GM23338 (cell line): ENCODE measurements at regions not wholly inside any gene's neighbourhood (a gene's known extent, or its start where the extent isn't known, plus 50 kb on each side); places are given as distances from the start of the nearest gene placed in this dataset.

Experiments used
- ATAC-seq: fragments of 200-7000 bp; cut with Tn5 transposase; 3 replicates; pipeline ENCODE4 v1.9.1; 2020
- DNase-seq: peaks from one replicate; pipeline ENCODE4 v3.0.0-alpha.2; 2015; ENCODE audit warnings: low spot score
- H2AFZ ChIP-seq: fragments of 200-600 bp; sonication (generic); 2 replicates; pipeline ENCODE4 v1.8.0; 2016; ENCODE audit warnings: antibody characterized with exemption, mild to moderate bottlenecking, moderate library complexity
- H3F3A ChIP-seq: fragments of 200-600 bp; sonication (generic); replicated peaks from 2 replicates; pipeline ENCODE4 v1.8.0; 2017; ENCODE audit warnings: antibody characterized with exemption, mixed run types, low read depth
- H3K27ac ChIP-seq: fragments of 200-600 bp; sonication (generic); 2 replicates; pipeline ENCODE4 v1.6.1; 2016; ENCODE audit warnings: low read depth
- H3K27me3 ChIP-seq: fragments of 200-600 bp; sonication (generic); 2 replicates; pipeline ENCODE4 v1.8.0; 2016; ENCODE audit warnings: mild to moderate bottlenecking, mixed run types, moderate library complexity; ENCODE audit not compliant: insufficient read depth
- H3K36me3 ChIP-seq: fragments of 200-600 bp; sonication (generic); 2 replicates; pipeline ENCODE4 v1.8.0; 2016; ENCODE audit warnings: mild to moderate bottlenecking; ENCODE audit not compliant: insufficient read depth
- H3K4me1 ChIP-seq: fragments of 200-600 bp; sonication (generic); 2 replicates; pipeline ENCODE4 v1.8.0; 2016; ENCODE audit warnings: mild to moderate bottlenecking, moderate library complexity; ENCODE audit not compliant: insufficient read depth
- H3K4me2 ChIP-seq: fragments of 200-600 bp; sonication (generic); 2 replicates; pipeline ENCODE4 v1.7.1; 2017; ENCODE audit warnings: mixed run types
- H3K4me3 ChIP-seq: fragments of 200-600 bp; sonication (generic); 2 replicates; pipeline ENCODE4 v1.6.1; 2016; ENCODE audit warnings: mixed run types
- H3K79me2 ChIP-seq: fragments of 200-600 bp; sonication (generic); replicated peaks from 2 replicates; pipeline ENCODE4 v1.8.0; 2017; ENCODE audit warnings: mild to moderate bottlenecking; ENCODE audit not compliant: insufficient read depth
- H3K9me2 ChIP-seq: fragments of 200-600 bp; sonication (generic); 2 replicates; pipeline ENCODE4 v1.8.0; 2017; ENCODE audit not compliant: insufficient read depth
- H4K20me1 ChIP-seq: fragments of 200-600 bp; sonication (generic); replicated peaks from 2 replicates; pipeline ENCODE4 v1.8.0; 2017; ENCODE audit warnings: mild to moderate bottlenecking; ENCODE audit not compliant: insufficient read depth
- H3K27ac Mint-ChIP-seq: 2 replicates; pipeline ENCODE4 v1.8.0; 2020; ENCODE audit warnings: inconsistent platforms, mild to moderate bottlenecking, moderate library complexity, mixed read lengths
- H3K27me3 Mint-ChIP-seq: 3 replicates; pipeline ENCODE4 v1.8.0; 2022; ENCODE audit warnings: low read depth, mild to moderate bottlenecking, moderate library complexity, mixed read lengths, inconsistent platforms; ENCODE audit not compliant: insufficient read depth, poor library complexity
- H3K36me3 Mint-ChIP-seq: 3 replicates; pipeline ENCODE4 v1.8.0; 2021; ENCODE audit warnings: low read depth, mild to moderate bottlenecking, inconsistent platforms, moderate library complexity, mixed read lengths
- H3K4me1 Mint-ChIP-seq: 3 replicates; pipeline ENCODE4 v1.8.0; 2020; ENCODE audit warnings: mild to moderate bottlenecking, inconsistent platforms, mixed read lengths
- H3K4me3 Mint-ChIP-seq: 3 replicates; pipeline ENCODE4 v1.8.0; 2021; ENCODE audit warnings: moderate library complexity, mild to moderate bottlenecking, inconsistent platforms, mixed read lengths
- H3K9me3 Mint-ChIP-seq: 3 replicates; pipeline ENCODE4 v1.8.0; 2020; ENCODE audit warnings: moderate library complexity, mild to moderate bottlenecking, inconsistent platforms, mixed read lengths
- CTCF ChIP-seq, 2 experiments: fragments of 200-600 bp in 1 of 2; sonication (generic) in 1 of 2; conservative IDR thresholded peaks; 2 replicates each; pipeline versions ENCODE4 v1.5.1 to v1.6.1; 2016 to 2017; ENCODE audit warnings: antibody characterized with exemption in 2 of 2, low read depth in 2 of 2, mild to moderate bottlenecking in 2 of 2, moderate library complexity in 1 of 2
- ETS1 ChIP-seq: IDR thresholded peaks from 2 replicates; pipeline ENCODE4 v1.6.1; 2016; ENCODE audit warnings: antibody characterized with exemption
- EZH2 ChIP-seq: fragments of 200-600 bp; sonication (generic); IDR thresholded peaks from one replicate; pipeline ENCODE4 v1.8.0; 2017; ENCODE audit warnings: antibody characterized with exemption, mild to moderate bottlenecking, low read depth; ENCODE audit not compliant: unreplicated experiment
- JUNB ChIP-seq: IDR thresholded peaks from one replicate; pipeline ENCODE4 v1.6.1; 2016; ENCODE audit warnings: antibody characterized with exemption; ENCODE audit not compliant: unreplicated experiment
- STAT1 ChIP-seq: IDR thresholded peaks from one replicate; pipeline ENCODE4 v1.6.1; 2016; ENCODE audit warnings: antibody characterized with exemption; ENCODE audit not compliant: unreplicated experiment
- ZNF462 ChIP-seq: fragments of 250-450 bp; sonication (Bioruptor Pico); IDR thresholded peaks from 2 replicates; pipeline ENCODE4 v1.5.0; 2020; ENCODE audit warnings: mild to moderate bottlenecking, moderate library complexity

GRCh38 chr12:30442461-30442860 is 253.2 kb downstream of the IPO8 start (continued):
- TF ChIP-seq EZH2 (no peak), STAT1 (no peak), ETS1 (no peak)

GRCh38 chr12:30440826-30441602 is 254.7 kb downstream of the IPO8 start:
- Mint-ChIP-seq H3K4me1 (no peaks in the 10 kb centered on the region), H3K27me3 (no peaks in the 10 kb centered on the region), H3K36me3 (no peaks in the 10 kb centered on the region), H3K27ac (no peak overlapping the region), H3K9me3 (no peaks in the 10 kb centered on the region; the same call in 2 of the 3 replicates), H3K4me3 (no peak overlapping the region)
- no peaks in the 10 kb centered on the region for H3K4me1 ChIP-seq
- peak overlapping the region; percentile 63; the same call in 1 of the 2 replicates for H2AFZ ChIP-seq
- TF ChIP-seq ZNF462 (CRISPR knock-in tag) (0 out of 2 replicates have a peak, but pooled peaks have one; percentile 45), JUNB (no peak), CTCF (conservative IDR thresholded peaks at IDR 0.05; ENCODE audit: low read depth in 2 of 2) (peak; percentile 57 to 66)
- H3K36me3 ChIP-seq: no peaks in the 10 kb centered on the region
- no peaks in the 10 kb centered on the region for H3F3A ChIP-seq
- no peaks in the 10 kb centered on the region for H4K20me1 ChIP-seq
- H3K9me2 ChIP-seq: 0 out of 2 replicates have a peak, but pooled peaks cover 2% of the 10 kb centered on the region
- DNase-seq: peak; percentile 79
- H3K27me3 ChIP-seq: no peaks in the 10 kb centered on the region
- H3K4me3 ChIP-seq: no peak overlapping the region
- H3K27ac ChIP-seq: no peak overlapping the region
- peak; percentile 99 for ATAC-seq
- no peaks in the 10 kb centered on the region for H3K79me2 ChIP-seq
- no peak overlapping the region for H3K4me2 ChIP-seq
